HS-5 (cell line): ENCODE measurements at regions not wholly inside any gene's neighbourhood (a gene's known extent, or its start where the extent isn't known, plus 50 kb on each side); places are given as distances from the start of the nearest gene placed in this dataset.
"Not testable (repeated sequence)": the region's sequence is repeated elsewhere in the genome, so short reads cannot be mapped to it uniquely, and the experiment has no call there.

ENCODE experiments used
- DNase-seq: peaks from one replicate; pipeline ENCODE4 v3.0.0-alpha.2; 2012; ENCODE audit warnings: low read depth

- DNase-seq = no peak
Observed at GRCh38 chr9:82116556-82116955, 128.0 kb downstream of the SPATA31D1 start.

DNA sequence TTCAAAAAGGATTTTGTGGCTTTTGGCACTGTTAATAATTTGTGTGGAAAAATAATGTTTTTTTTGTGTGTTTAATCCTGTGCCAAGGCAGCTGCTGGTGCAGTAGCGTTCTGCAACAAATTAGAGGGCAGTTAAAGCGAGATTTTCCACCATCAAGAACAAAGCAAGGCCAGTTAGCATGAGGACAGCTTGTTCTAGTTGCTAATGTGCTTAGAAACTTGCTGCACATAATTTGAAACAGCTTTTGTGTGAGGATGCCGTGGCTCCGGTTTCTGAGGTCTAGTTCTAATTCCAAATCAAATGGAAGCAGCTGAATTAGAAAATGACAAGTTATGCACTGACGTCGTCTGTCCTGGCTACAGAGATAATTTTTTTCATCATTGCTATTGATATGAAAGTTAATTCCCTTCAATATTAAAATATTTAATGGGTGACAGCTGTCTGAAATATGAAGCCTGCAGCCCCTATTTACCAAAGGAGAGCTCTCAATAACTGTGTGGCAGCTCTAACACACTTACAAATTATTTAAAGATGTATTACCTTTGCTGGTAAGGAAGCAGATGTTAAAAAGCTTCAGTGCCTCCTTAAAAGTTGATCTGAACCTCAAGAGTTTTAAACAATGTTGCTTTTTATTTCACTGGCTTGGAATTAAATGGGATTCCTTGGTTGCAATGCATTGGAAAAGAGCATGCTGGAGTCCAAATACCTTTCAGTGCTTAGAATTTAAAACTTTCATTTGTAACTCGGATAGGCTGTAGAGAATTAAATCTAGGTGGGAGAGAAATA, 128.6 kb downstream of the SPATA31D1 start:
- DNase-seq = no peak

- no peak for DNase-seq
Observed at GRCh38 chr9:82122731-82123130, 134.2 kb downstream of the SPATA31D1 start.

GRCh38 chr9:82124090-82124489, 135.5 kb downstream of the SPATA31D1 start:
- DNase-seq = peak; percentile 48

GRCh38 chr9:82126256-82126655, 137.7 kb downstream of the SPATA31D1 start:
- no peak for DNase-seq

DNA sequence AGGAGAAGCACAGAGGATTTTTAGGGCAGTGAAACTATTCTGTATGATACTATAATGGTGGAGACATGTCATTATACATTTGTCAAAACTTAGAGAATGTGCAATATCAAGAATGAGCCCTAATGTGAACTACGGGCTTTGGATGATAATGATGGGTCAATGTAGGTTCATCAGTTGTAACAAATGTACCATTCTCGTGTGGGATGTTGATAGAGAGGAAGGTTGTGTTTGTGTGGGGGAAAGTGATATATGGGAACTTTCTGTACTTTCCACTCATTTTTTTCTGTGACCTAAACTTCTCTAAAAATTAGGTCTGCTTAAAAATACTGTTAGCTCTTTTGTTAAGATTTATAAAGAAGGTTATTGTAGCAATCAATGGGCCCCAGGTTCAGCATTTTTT, 138.9 kb downstream of the SPATA31D1 start:
- no peak for DNase-seq

DNA sequence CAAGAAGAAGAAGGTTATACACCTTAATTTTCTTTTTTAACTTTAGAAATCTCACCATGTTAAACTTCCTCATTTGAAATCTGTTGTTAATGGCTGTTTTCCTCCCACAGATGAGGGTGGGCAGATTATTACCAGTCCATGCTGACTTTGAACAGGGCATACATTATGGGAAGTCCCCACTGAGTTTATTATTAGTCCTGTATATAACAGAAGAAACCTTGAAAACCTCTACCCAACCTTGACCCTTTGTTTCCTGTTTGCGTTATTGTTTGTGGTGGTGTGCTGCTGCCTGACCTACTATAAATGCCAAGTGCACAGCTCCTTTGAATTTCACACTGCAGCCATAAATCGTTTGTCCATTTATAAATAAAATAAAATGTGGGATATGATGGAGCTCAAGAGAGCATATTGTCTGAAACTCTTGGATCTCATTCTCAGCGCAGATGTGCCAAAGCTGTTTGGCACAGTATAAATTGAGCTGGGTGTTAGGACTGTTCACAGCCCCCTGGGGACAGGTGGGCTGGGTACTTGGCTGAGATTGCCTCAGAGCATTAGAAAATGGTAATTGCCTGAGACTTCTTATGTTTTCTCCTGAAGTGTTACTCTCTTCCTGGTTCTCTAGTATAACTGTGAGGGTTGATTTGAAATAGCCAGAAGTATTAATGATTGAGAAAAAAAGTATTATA, 139.6 kb downstream of the SPATA31D1 start:
- no peak for DNase-seq

- no peak for DNase-seq
Observed at GRCh38 chr9:82129708-82130107, 141.1 kb downstream of the SPATA31D1 start.

- no peak for DNase-seq
Observed at GRCh38 chr9:82130331-82131042, 141.9 kb downstream of the SPATA31D1 start.

GRCh38 chr9:82131072-82131471, 142.5 kb downstream of the SPATA31D1 start:
- DNase-seq = no peak

DNA sequence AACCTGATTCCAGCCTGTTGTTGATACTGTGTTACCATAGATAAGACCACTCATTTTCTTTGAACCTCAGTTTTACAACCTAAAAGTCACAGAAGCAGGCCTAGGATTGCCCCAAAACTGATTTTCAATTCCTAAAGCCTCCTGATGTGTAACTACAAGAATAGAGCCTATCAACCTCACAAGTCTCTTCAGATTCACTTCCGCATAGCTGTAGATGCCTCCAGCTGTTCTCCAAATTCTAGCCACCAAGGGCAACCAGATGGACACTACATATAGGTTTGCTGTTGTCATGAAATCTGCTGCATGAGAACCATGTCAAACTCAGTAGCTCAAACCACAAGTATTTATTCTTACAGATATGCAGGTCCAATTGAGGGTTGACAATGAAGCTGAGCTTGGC, 143.5 kb downstream of the SPATA31D1 start:
- DNase-seq = no peak

GRCh38 chr9:82134010-82134409, 145.4 kb downstream of the SPATA31D1 start:
- DNase-seq = no peak

GRCh38 chr9:82135106-82135505, 146.5 kb downstream of the SPATA31D1 start:
- DNase-seq = no peak

- not testable (repeated sequence) for DNase-seq
Observed at GRCh38 chr9:82138081-82138480, 149.5 kb downstream of the SPATA31D1 start.

DNA sequence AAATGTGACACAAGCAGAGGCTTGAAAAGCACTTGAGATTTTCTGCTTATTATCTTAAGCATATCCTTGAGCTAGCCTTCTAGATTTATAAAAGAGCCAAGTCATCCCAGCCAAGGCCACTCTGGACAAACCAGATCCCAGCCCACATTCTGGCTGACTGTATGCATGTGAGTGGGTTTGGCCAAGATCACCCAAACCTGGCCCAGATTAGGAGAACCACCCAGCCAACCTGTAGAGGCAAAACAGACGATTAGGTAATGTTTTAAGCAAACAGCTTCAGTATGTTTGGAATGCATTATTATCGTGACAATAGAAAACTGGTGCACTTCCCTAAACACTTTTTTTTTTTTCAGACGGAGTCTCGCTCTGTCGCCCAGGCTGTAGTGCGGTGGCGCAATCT, 151.9 kb downstream of the SPATA31D1 start:
- DNase-seq = no peak

- no peak for DNase-seq
Observed at GRCh38 chr9:82144803-82145202, 156.2 kb downstream of the SPATA31D1 start.

- DNase-seq = no peak
Observed at GRCh38 chr9:82146677-82147076, 158.1 kb downstream of the SPATA31D1 start.

GRCh38 chr9:82147798-82148425, 159.3 kb downstream of the SPATA31D1 start:
- no peak for DNase-seq

DNA sequence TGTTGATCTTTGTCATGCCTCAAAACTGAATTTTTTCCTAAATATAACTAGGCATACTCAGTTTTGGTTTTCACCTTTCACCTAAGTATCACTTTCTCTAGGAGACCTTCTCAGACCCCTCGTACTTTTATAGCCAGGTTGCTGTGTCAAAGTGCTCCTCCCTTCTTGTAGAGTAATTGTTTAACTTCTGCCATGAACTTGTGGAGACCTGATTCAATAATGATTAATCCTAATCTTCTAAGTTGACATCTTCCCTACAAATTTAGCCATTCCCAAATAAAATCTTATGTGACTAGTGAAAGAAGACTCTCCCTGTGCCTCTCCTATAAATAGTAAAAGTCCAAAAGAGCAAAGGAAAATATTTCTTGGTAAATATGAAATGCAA, 159.8 kb downstream of the SPATA31D1 start:
- no peak for DNase-seq

GRCh38 chr9:82148901-82149461, 160.4 kb downstream of the SPATA31D1 start:
- DNase-seq = peak; percentile 24

- DNase-seq = no peak
Observed at GRCh38 chr9:82149501-82149946, 161.0 kb downstream of the SPATA31D1 start.

DNA sequence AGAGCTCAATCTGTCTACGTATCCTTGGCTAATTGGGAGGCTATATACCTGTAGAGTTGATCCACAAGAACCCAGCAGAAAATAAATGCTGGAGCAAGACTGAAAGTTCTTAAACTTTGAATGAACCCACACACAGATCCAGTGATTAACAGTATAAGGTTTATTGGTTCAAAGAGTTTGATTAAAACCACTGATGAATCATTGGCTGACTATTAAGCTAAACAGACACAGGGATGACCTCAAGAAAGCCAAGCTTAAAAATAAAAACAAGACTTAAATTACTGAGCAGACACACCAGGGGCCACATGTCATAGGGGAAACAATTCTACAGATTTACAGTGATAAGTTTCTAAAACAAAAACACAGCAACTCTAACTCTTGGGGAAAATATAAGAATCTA, 163.6 kb downstream of the SPATA31D1 start:
- DNase-seq = no peak
